H1 (cell line): ENCODE measurements at regions not wholly inside any gene's neighbourhood (a gene's known extent, or its start where the extent isn't known, plus 50 kb on each side); places are given as distances from the start of the nearest gene placed in this dataset.

ENCODE experiments used
- CTCF ChIA-PET: fragments of 300-600 bp; sonication (Branson Sonifier 250); formaldehyde crosslinking; loops from one replicate; lab custom pipeline; 2021; ENCODE audit not compliant: partially characterized antibody; lab: Charles Lee
- POLR2A ChIA-PET: fragments of 300-600 bp; sonication (Branson Sonifier 250); formaldehyde crosslinking; loops from one replicate; lab custom pipeline; 2021; ENCODE audit warnings: inconsistent platforms; ENCODE audit not compliant: partially characterized antibody; lab: Charles Lee
- DNase-seq, 2 experiments: peaks; one replicate each; pipeline versions ENCODE4 v3.0.0 to v3.0.0-alpha.2; 2010 to 2022; ENCODE audit warnings: low spot score in 2 of 2, low read depth in 1 of 2, mixed read lengths in 1 of 2
- FAIRE-seq: peaks from 2 replicates; lab custom pipeline; 2011; peaks lifted over from hg19 to GRCh38; lab: Jason Lieb, UNC
- H2AFZ ChIP-seq: 2 replicates; pipeline ENCODE4 v1.8.1; 2012; ENCODE audit warnings: low read length, inconsistent platforms
- H2AK5ac ChIP-seq: 2 replicates; pipeline ENCODE4 v1.6.1; 2013; ENCODE audit warnings: low read depth, low read length
- H2BK120ac ChIP-seq: replicated peaks from 2 replicates; pipeline ENCODE3; 2013; ENCODE audit warnings: low read depth, low read length, inconsistent platforms
- H2BK12ac ChIP-seq: 2 replicates; pipeline ENCODE4 v1.6.1; 2013; ENCODE audit warnings: low read depth, low read length
- H2BK15ac ChIP-seq: 2 replicates; pipeline ENCODE4 v1.6.1; 2013; ENCODE audit warnings: low read length
- H2BK20ac ChIP-seq: 2 replicates; pipeline ENCODE4 v1.6.1; 2013; ENCODE audit warnings: low read length
- H2BK5ac ChIP-seq: 2 replicates; pipeline ENCODE4 v1.6.1; 2013; ENCODE audit warnings: low read depth, low read length
- H3K14ac ChIP-seq: 2 replicates; pipeline ENCODE4 v1.6.1; 2013; ENCODE audit warnings: inconsistent platforms; ENCODE audit not compliant: insufficient read length
- H3K18ac ChIP-seq: 2 replicates; pipeline ENCODE4 v1.6.1; 2013; ENCODE audit warnings: low read length; ENCODE audit errors: extremely low read depth
- H3K23ac ChIP-seq: 2 replicates; pipeline ENCODE4 v1.6.1; 2013; ENCODE audit warnings: inconsistent platforms; ENCODE audit not compliant: insufficient read length
- H3K23me2 ChIP-seq: 2 replicates; pipeline ENCODE4 v1.6.1; 2013; ENCODE audit warnings: low read depth, low read length
- H3K27ac ChIP-seq: 2 replicates; pipeline ENCODE4 v1.6.1; 2011; ENCODE audit warnings: low read depth, low read length, inconsistent platforms
- H3K27me3 ChIP-seq, 4 experiments: replicated peaks in 1 of 4; 1 replicate in 1 of 4; 2 replicates in 3 of 4; pipeline versions ENCODE4 v1.6.1 to v1.8.1; 2011 to 2013; ENCODE audit warnings: low read length in 3 of 4, mild to moderate bottlenecking in 3 of 4, inconsistent platforms in 2 of 4, mixed read lengths in 2 of 4, moderate library complexity in 1 of 4; ENCODE audit not compliant: control insufficient read depth in 3 of 4, insufficient read depth in 3 of 4; ENCODE audit errors: extremely low read depth in 1 of 4
- H3K36me3 ChIP-seq, 4 experiments: 2 replicates each; pipeline versions ENCODE4 v1.6.1 to v1.8.1; 2011 to 2013; ENCODE audit warnings: mild to moderate bottlenecking in 4 of 4, low read length in 3 of 4, moderate library complexity in 2 of 4, control low read depth in 1 of 4, inconsistent platforms in 1 of 4; ENCODE audit not compliant: insufficient read depth in 4 of 4, control insufficient read depth in 2 of 4
- H3K4ac ChIP-seq: replicated peaks from 2 replicates; pipeline ENCODE3; 2013; ENCODE audit warnings: low read length, low read depth, mixed read lengths, inconsistent platforms; ENCODE audit not compliant: insufficient read length
- H3K4me1 ChIP-seq, 4 experiments: replicated peaks in 1 of 4; 1 replicate in 1 of 4; 2 replicates in 3 of 4; pipeline versions ENCODE4 v1.6.1 to v1.8.1; 2011 to 2013; ENCODE audit warnings: low read length in 3 of 4, inconsistent platforms in 2 of 4, mixed read lengths in 1 of 4; ENCODE audit not compliant: insufficient read depth in 4 of 4, control insufficient read depth in 3 of 4
- H3K4me2 ChIP-seq, 2 experiments: 2 replicates each; pipeline versions ENCODE4 v1.6.1 to v1.8.1; 2011 to 2013; ENCODE audit warnings: low read depth in 2 of 2, low read length in 2 of 2, control low read depth in 1 of 2, inconsistent platforms in 1 of 2, mild to moderate bottlenecking in 1 of 2; ENCODE audit not compliant: insufficient read depth in 1 of 2
- H3K4me3 ChIP-seq, 4 experiments: fragments of 200-600, 300-600 bp in 1 of 4; sonication (generic), shearing (Covaris generic), sonication (Bioruptor Twin) in 1 of 4; 2 replicates each; pipeline versions ENCODE4 v1.5.1 to v1.8.1; 2011 to 2016; ENCODE audit warnings: low read length in 4 of 4, low read depth in 3 of 4, control low read depth in 2 of 4, inconsistent platforms in 2 of 4, mild to moderate bottlenecking in 2 of 4, mixed read lengths in 1 of 4, moderate library complexity in 1 of 4; ENCODE audit not compliant: insufficient read depth in 2 of 4; ENCODE audit errors: extremely low read depth in 1 of 4
- H3K56ac ChIP-seq: replicated peaks from 2 replicates; pipeline ENCODE3; 2013; ENCODE audit warnings: low read depth, mild to moderate bottlenecking, mixed read lengths, low read length, inconsistent platforms; ENCODE audit not compliant: insufficient read length
- H3K79me1 ChIP-seq: 2 replicates; pipeline ENCODE4 v1.6.1; 2013; ENCODE audit warnings: low read depth, low read length, control low read depth
- H3K79me2 ChIP-seq, 2 experiments: 2 replicates each; pipeline versions ENCODE4 v1.6.1 to v1.8.1; 2012 to 2013; ENCODE audit warnings: low read length in 2 of 2, mild to moderate bottlenecking in 2 of 2, inconsistent platforms in 1 of 2; ENCODE audit not compliant: insufficient read depth in 2 of 2, control insufficient read depth in 1 of 2
- H3K9ac ChIP-seq, 4 experiments: replicated peaks in 1 of 4; 1 replicate in 1 of 4; 2 replicates in 3 of 4; pipeline versions ENCODE4 v1.6.1 to v1.8.1; 2011 to 2013; ENCODE audit warnings: low read depth in 3 of 4, low read length in 3 of 4, control low read depth in 2 of 4, mild to moderate bottlenecking in 2 of 4, moderate library complexity in 2 of 4, inconsistent platforms in 1 of 4; ENCODE audit errors: extremely low read depth in 1 of 4
- H3K9me3 ChIP-seq, 2 experiments: 2 replicates each; pipeline versions ENCODE4 v1.6.1 to v1.8.1; 2012 to 2013; ENCODE audit warnings: mild to moderate bottlenecking in 2 of 2, moderate library complexity in 2 of 2, control low read depth in 1 of 2, inconsistent platforms in 1 of 2, low read depth in 1 of 2, low read length in 1 of 2, mixed read lengths in 1 of 2; ENCODE audit not compliant: insufficient read depth in 2 of 2
- H4K20me1 ChIP-seq, 2 experiments: replicated peaks in 1 of 2; 2 replicates each; pipeline versions ENCODE3 to v1.8.1; 2011 to 2013; ENCODE audit warnings: inconsistent platforms in 2 of 2, low read length in 2 of 2, mild to moderate bottlenecking in 1 of 2; ENCODE audit not compliant: insufficient read depth in 2 of 2, control insufficient read depth in 1 of 2
- H4K5ac ChIP-seq: 2 replicates; pipeline ENCODE4 v1.6.1; 2013; ENCODE audit warnings: low read length, low read depth, mixed read lengths, inconsistent platforms; ENCODE audit not compliant: insufficient read length
- H4K8ac ChIP-seq: 2 replicates; pipeline ENCODE4 v1.8.0; 2013; ENCODE audit warnings: mild to moderate bottlenecking, moderate library complexity, low read length, inconsistent platforms; ENCODE audit not compliant: insufficient read depth; ENCODE audit errors: extremely low read depth
- H4K91ac ChIP-seq: replicated peaks from 2 replicates; pipeline ENCODE3; 2013; ENCODE audit warnings: low read length, mixed read lengths, inconsistent platforms; ENCODE audit not compliant: insufficient read length
- BRCA1 ChIP-seq: IDR thresholded peaks from 2 replicates; pipeline ENCODE4 v1.6.1; 2012; ENCODE audit warnings: low read depth, low read length, improper control_type of control experiment
- CEBPB ChIP-seq: IDR thresholded peaks from 2 replicates; pipeline ENCODE4 v1.6.1; 2012; ENCODE audit warnings: low read depth, low read length
- CTCF ChIP-seq, 3 experiments: IDR thresholded peaks; 1 replicate in 2 of 3; 2 replicates in 1 of 3; pipeline versions ENCODE4 v1.5.1 to v1.6.1; 2011; ENCODE audit warnings: low read length in 3 of 3, mild to moderate bottlenecking in 3 of 3, inconsistent platforms in 2 of 3, low read depth in 1 of 3, moderate library complexity in 1 of 3; ENCODE audit not compliant: insufficient read depth in 1 of 3; ENCODE audit errors: control extremely low read depth in 1 of 3
- FOSL1 ChIP-seq: IDR thresholded peaks from 2 replicates; pipeline ENCODE4 v1.6.1; 2011; ENCODE audit warnings: mild to moderate bottlenecking, low read depth, low read length, moderate library complexity; ENCODE audit not compliant: insufficient read depth
- RBBP5 ChIP-seq: IDR thresholded peaks from 2 replicates; pipeline ENCODE4 v1.7.1; 2012; ENCODE audit warnings: low read depth, mild to moderate bottlenecking, inconsistent platforms, low read length, moderate library complexity, borderline replicate concordance
- RXRA ChIP-seq: IDR thresholded peaks from 2 replicates; pipeline ENCODE4 v1.6.1; 2011; ENCODE audit warnings: low read depth, mild to moderate bottlenecking, low read length, moderate library complexity; ENCODE audit not compliant: insufficient read depth
- SAP30 ChIP-seq: fragments of 300-600 bp; sonication (generic); IDR thresholded peaks from 2 replicates; pipeline ENCODE4 v1.7.1; 2012; ENCODE audit warnings: low read length, moderate library complexity, mild to moderate bottlenecking, inconsistent platforms; ENCODE audit not compliant: insufficient read depth, insufficient replicate concordance
- SIN3A ChIP-seq, 2 experiments: IDR thresholded peaks in 1 of 2; conservative IDR thresholded peaks in 1 of 2; 2 replicates each; pipeline ENCODE4 v1.6.1; 2011 to 2012; ENCODE audit warnings: low read length in 2 of 2, improper control_type of control experiment in 1 of 2, low read depth in 1 of 2, mild to moderate bottlenecking in 1 of 2
- TBP ChIP-seq: IDR thresholded peaks from 2 replicates; pipeline ENCODE4 v1.6.1; 2011; ENCODE audit warnings: low read depth, low read length, improper control_type of control experiment
- TEAD4 ChIP-seq: IDR thresholded peaks from 2 replicates; pipeline ENCODE4 v1.6.1; 2012; ENCODE audit warnings: low read depth, low read length, inconsistent platforms, mixed read lengths
- YY1 ChIP-seq: IDR thresholded peaks from 2 replicates; pipeline ENCODE4 v1.6.1; 2011; ENCODE audit warnings: low read depth, mild to moderate bottlenecking, low read length
- WGBS, 2 experiments: shearing (Covaris generic) in 1 of 2; methylation state at CpG; one replicate each; pipeline versions ENCODE4 v1.1.6 to v1.1.7; 2013 to 2015; ENCODE audit warnings: low lambda C conversion rate in 2 of 2, mixed read lengths in 2 of 2, inconsistent platforms in 1 of 2, low coverage in 1 of 2, missing lambda C conversion rate in 1 of 2; ENCODE audit not compliant: insufficient replicate concordance in 2 of 2, insufficient coverage in 1 of 2, insufficient read length in 1 of 2; ENCODE audit errors: extremely low coverage in 1 of 2, missing lambda C conversion rate in 1 of 2; 5-methylcytosine and 5-hydroxymethylcytosine counted together

GRCh38 chr22:47270463-47271135, 508.1 kb downstream of the TBC1D22A start:
- Histone ChIP-seq H4K5ac (no peak overlapping the region), H3K18ac (no peak overlapping the region), H3K23me2 (no peaks in the 10 kb centered on the region), H3K27ac (no peak overlapping the region), H3K4me2 (no peak overlapping the region), H4K20me1 (no peaks in the 10 kb centered on the region), H2BK120ac (no peak overlapping the region), H3K36me3 (no peaks in the 10 kb centered on the region), H3K79me2 (no peaks in the 10 kb centered on the region), H3K4me1 (no peaks in the 10 kb centered on the region), H3K56ac (no peak overlapping the region), H3K9me3 (peaks cover 79 to 90% of the 10 kb centered on the region in 2 experiments), H2BK5ac (no peak overlapping the region), H3K9ac (no peak overlapping the region), H3K4ac (no peak overlapping the region), H3K4me3 (no peak overlapping the region), H3K23ac (no peak overlapping the region), H4K91ac (no peak overlapping the region), H3K79me1 (no peaks in the 10 kb centered on the region), H2AFZ (no peak overlapping the region), H2BK12ac (no peak overlapping the region), H4K8ac (no peak overlapping the region), H2BK15ac (no peak overlapping the region), H2AK5ac (no peak overlapping the region), H2BK20ac (no peak overlapping the region), H3K14ac (no peak overlapping the region), H3K27me3 (no peaks in the 10 kb centered on the region)
- DNase-seq: no peak
- 82% methylated on average over 14 of the region's 14 CpGs; no CpG with 5 or more reads in 1 of the 2 experiments for WGBS, 2 experiments
- FAIRE-seq: no peak
- ChIA-PET POLR2A (no interaction called here), CTCF (no interaction called here)
- TF ChIP-seq TBP (no peak), RXRA (no peak), CTCF (IDR thresholded peaks at IDR 0.05; ENCODE audit: control extremely low read depth in 1 of 3, insufficient read depth in 1 of 3, low read depth in 1 of 3, low read length in 3 of 3) (no peak), RBBP5 (no peak), BRCA1 (no peak), TEAD4 (no peak), SIN3A (conservative IDR thresholded peaks at IDR 0.05 in 1 of 2, IDR thresholded peaks at IDR 0.05 in 1 of 2; ENCODE audit: low read depth in 1 of 2, low read length in 2 of 2) (no peak), CEBPB (no peak), SAP30 (no peak), FOSL1 (no peak), YY1 (no peak)
